GM18909 (cell line): ENCODE measurements at regions not wholly inside any gene's neighbourhood (a gene's known extent, or its start where the extent isn't known, plus 50 kb on each side); places are given as distances from the start of the nearest gene placed in this dataset.

Experiments
- ATAC-seq: cut with Tn5 transposase; IDR thresholded peaks from one replicate; pipeline ENCODE4 v1.9.1; 2021; ENCODE audit warnings: mild to moderate bottlenecking; ENCODE audit not compliant: unreplicated experiment, poor library complexity

DNA sequence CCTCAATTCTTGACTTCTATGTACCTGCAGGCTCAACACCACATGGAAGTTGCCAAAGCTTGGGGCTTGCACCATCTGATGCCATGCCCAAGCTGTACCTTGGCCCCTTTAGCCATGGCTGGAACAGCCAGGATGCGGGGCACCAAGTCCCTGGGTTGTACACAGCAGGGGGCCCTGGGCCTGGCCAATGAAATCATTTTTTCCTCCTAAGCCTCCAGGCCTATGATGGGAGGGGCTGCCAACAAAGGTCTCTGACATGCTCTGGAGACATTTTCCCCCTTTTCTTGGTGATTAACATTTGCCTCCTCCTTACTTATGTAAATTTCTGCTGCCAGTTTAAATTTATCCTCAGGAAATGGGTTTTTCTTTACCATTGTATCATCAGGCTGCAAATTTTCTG is 1428.1 kb downstream of the C4orf33 start:
- no peak for ATAC-seq

DNA sequence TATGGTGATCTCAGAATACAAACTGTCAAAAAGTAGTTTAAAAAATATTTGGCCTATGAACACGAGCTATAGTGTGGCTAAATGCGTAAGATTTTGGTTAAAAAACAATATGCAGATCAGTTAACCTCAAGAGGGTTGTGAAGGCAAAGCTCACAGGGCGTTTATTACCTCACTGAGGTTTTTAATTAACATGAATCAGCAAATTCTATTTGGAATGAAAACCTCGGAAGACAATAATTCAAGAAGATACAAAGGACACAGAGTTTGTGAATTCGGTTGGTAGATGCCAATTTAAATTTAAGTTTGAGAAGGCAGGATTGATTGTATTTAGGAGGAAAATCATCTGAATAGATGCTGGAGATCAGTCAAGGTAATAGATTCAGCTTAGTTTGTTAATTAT is 1434.6 kb downstream of the C4orf33 start:
- no peak for ATAC-seq

DNA sequence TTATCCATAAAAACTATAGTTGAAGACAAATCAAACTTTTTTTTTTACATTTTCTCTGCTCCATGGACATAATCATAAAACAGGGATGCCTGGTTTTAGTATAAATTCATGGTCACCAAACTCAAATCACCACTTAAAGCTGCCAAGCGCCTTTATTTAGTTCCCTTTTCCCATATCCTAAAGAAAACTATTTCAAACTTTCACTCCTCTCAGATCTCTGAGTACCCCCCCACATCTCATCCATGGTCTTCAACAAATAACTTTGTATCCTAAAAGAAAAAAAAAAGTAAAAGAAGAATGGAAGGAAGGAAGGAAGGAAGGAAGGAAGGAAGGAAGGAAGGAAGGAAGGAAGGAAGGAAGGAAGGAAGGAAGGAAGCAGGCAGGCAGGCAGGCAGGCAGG is 1438.7 kb downstream of the C4orf33 start:
- ATAC-seq: no peak

GRCh38 chr4:130542953-130543352 is 1447.0 kb downstream of the C4orf33 start:
- ATAC-seq: no peak

- no peak for ATAC-seq
Observed at GRCh38 chr4:130545171-130545570, 1449.2 kb downstream of the C4orf33 start.

DNA sequence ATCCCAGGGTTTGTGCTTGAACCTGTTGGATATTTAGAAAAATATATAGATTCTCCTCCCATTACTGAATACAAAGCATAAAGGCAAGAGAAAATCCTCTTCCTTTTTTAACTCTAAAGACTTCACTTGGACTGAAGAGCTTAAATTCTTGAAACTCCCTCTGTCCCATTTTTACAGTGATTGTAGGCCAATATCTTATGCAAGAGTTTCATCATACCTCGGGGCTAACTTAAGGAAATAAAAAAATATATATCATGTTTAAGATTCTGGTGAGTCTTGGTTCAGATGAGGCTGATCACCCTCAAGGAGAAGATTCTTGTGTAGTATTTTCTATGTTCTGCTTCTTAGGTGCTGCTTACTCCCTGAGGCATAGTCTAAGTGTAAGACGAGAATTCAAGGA is 1449.6 kb downstream of the C4orf33 start:
- ATAC-seq: no peak

DNA sequence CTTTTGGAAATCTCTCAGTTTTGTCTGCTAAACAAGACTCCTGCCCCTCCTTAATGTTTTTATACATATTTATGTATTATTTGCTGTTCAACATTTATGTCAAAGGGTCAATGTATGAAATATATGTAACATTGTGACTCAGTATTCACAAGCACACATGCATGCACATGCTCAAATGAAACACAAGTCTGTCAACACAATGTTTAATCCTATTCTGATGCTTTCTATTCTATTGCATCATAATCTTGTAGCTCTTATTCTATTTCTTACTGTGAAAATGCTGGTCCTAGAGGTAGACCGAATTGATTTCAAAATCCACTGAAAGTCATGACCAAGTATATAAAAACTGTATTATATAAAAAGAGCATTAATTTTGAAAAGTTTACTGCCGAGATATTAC is 1463.3 kb downstream of the C4orf33 start:
- ATAC-seq: no peak

- ATAC-seq: no peak
Observed at GRCh38 chr4:130563185-130563888, 1467.4 kb downstream of the C4orf33 start.

DNA sequence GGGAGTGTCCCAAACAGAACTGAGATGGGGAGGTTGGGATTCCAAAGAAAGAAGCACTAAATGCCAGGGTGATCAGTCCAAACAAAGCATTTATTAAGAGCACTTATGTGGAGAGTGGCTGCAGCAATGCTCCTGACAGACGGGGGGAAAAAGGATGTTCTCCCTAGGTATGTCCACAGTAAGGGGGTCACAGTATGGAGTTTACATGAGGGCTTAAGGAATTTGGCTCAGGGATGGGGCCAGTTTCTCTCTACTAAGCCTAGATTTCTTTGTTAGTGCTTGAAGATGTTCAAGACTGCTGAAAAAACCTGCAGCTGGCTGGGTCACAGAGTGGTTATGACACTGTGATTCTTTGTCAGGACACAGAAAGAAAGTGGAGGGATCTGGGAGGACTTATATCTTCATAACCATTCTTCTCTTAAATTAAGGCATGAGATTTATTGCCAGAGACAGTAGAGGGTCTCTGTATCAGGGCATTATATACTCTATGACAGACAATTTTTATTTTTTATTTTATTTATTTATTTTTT is 1468.0 kb downstream of the C4orf33 start:
- ATAC-seq: no peak

GRCh38 chr4:130568746-130569145 is 1472.8 kb downstream of the C4orf33 start:
- ATAC-seq: no peak

DNA sequence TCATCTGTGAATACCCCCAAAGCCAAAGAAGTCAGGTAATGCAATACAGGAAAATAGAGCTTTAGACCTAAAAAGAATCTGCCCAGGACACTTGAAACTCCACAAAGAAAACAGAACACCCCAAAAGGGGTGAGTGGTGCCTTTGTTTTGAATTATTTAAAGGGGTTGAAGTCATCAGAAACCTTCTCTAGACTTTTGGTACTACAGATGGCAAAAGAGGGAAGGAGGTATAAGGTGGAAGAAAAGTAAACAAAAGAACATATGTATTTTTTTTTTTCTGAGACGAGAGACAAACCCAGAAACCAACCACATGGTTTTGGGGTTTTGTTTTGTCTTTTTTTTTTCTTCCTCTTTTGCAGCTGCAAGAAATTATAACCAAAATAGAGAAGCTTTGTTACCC is 1477.8 kb downstream of the C4orf33 start:
- ATAC-seq: no peak

DNA sequence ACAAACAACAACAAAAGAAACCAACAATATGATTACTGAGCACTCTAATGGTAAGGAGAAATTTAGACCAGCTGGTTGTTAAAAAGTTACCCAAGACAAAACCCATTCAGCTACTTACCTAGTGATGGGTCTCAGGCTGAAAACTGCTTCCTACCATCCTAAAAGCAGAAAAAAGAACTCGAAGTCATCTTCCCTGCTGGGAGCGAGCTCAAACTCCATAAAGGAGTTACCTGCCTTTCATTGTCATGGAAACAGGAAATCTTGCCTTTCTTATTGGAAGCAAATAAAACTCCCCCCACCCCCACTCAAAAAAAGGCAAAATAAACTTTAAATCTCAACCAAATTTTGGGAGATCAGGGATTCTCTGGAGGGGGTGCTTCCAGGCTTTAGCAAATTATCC is 1478.3 kb downstream of the C4orf33 start:
- no peak for ATAC-seq

DNA sequence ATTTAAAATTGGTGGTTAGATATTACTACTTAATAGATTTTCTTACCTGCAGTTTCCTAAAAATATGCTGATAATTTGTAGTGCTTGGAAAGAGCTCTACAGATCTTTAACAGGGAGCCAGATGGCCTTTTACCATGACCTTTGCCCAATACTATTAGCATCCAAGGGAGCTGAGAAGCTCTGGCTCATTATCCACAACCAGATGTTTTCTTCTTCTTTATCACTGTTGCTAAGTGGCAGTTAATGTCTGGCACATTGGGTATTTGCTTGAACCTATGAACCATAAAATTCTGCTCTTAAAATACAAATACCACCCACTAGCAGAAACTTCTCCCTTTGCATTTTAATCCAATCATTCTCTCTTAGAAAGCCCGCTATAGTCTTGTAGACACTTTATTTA is 1480.3 kb downstream of the C4orf33 start:
- no peak for ATAC-seq

GRCh38 chr4:130591091-130591490 is 1495.1 kb downstream of the C4orf33 start:
- no peak for ATAC-seq

DNA sequence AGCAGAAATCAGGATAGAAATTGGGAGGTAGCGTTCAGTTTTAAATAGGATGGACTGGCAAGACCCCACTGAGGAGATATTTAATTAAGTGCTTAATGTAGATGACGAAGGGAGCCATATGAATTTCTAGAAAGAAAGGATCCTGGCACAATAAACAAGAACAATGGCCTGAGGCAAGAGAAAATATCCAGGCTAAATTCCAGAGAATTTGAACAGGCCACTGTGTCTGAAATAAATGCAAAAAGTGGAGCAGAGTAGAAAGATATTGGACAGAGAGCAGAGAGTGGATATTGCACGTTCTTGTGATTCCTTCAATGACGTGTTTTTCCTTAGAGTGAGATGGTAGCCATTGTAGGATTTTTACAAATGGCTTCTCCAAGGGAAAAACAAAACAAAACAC is 1504.8 kb downstream of the C4orf33 start:
- no peak for ATAC-seq

GRCh38 chr4:130603043-130603442 is 1507.1 kb downstream of the C4orf33 start:
- ATAC-seq: no peak

DNA sequence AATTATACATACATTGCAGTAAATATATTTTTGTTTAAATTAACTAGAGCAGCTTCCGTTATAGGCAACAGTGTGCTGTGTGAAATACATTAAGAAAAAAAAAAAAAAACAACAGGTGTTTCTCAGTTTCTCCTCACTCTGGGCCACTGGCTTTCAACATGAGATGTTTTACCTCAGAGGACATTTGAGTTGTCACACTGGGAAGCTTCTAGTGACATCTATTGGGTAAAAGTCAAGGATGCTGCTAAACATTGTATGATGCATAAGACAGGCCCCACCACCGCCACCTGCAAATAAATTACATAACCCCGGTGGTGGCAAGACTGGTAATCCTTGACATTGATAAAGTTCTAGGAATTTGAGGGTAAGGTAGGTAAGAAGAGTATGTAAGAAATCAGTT is 1512.2 kb downstream of the C4orf33 start:
- no peak for ATAC-seq

GRCh38 chr4:130628531-130628930 is 1532.6 kb downstream of the C4orf33 start:
- no peak for ATAC-seq

- ATAC-seq: no peak
Observed at GRCh38 chr4:130632731-130633604, 1537.0 kb downstream of the C4orf33 start.

- no peak for ATAC-seq
Observed at GRCh38 chr4:130636486-130636885, 1540.5 kb downstream of the C4orf33 start.

- no peak for ATAC-seq
Observed at GRCh38 chr4:130640592-130640991, 1544.6 kb downstream of the C4orf33 start.
